Mesenchymal stem cell (in vitro differentiated cells and primary cell): ENCODE measurements at regions not wholly inside any gene's neighbourhood (a gene's known extent, or its start where the extent isn't known, plus 50 kb on each side); places are given as distances from the start of the nearest gene placed in this dataset.

ENCODE experiments used
- DNase-seq: peaks from one replicate; pipeline ENCODE4 v3.0.0-alpha.2; 2013
- H2AFZ ChIP-seq: one replicate; pipeline ENCODE4 v1.6.1; 2013; ENCODE audit warnings: low read depth, mild to moderate bottlenecking, control low read depth, inconsistent platforms, low read length, moderate library complexity
- H2AK5ac ChIP-seq: 2 replicates; pipeline ENCODE4 v1.6.1; 2013; ENCODE audit warnings: low read length, moderate library complexity, mild to moderate bottlenecking, inconsistent platforms; ENCODE audit not compliant: severe bottlenecking
- H2BK120ac ChIP-seq: one replicate; pipeline ENCODE4 v1.6.1; 2013; ENCODE audit warnings: low read depth, mild to moderate bottlenecking, inconsistent platforms, low read length, moderate library complexity
- H2BK12ac ChIP-seq, 2 experiments: one replicate each; pipeline ENCODE4 v1.6.1; 2013; ENCODE audit warnings: inconsistent platforms in 2 of 2, low read length in 2 of 2, mild to moderate bottlenecking in 2 of 2, moderate library complexity in 2 of 2, control low read depth in 1 of 2
- H2BK15ac ChIP-seq: one replicate; pipeline ENCODE4 v1.6.1; 2013; ENCODE audit warnings: mild to moderate bottlenecking, low read depth, inconsistent platforms; ENCODE audit not compliant: poor library complexity, severe bottlenecking
- H2BK5ac ChIP-seq: 2 replicates; pipeline ENCODE4 v1.6.1; 2013; ENCODE audit warnings: low read depth, mild to moderate bottlenecking, low read length, control low read depth, inconsistent platforms; ENCODE audit not compliant: poor library complexity, severe bottlenecking
- H3K14ac ChIP-seq, 2 experiments: one replicate each; pipeline ENCODE4 v1.6.1; 2013; ENCODE audit warnings: inconsistent platforms in 2 of 2, low read length in 2 of 2, control low read depth in 1 of 2, mild to moderate bottlenecking in 1 of 2, moderate library complexity in 1 of 2
- H3K18ac ChIP-seq, 2 experiments: one replicate each; pipeline ENCODE4 v1.6.1; 2013; ENCODE audit warnings: inconsistent platforms in 2 of 2, low read length in 2 of 2, control low read depth in 1 of 2, low read depth in 1 of 2, mild to moderate bottlenecking in 1 of 2
- H3K23ac ChIP-seq, 2 experiments: one replicate each; pipeline ENCODE4 v1.6.1; 2013; ENCODE audit warnings: inconsistent platforms in 2 of 2, low read length in 2 of 2, mild to moderate bottlenecking in 2 of 2, moderate library complexity in 2 of 2, control low read depth in 1 of 2
- H3K27ac ChIP-seq: 2 replicates; pipeline ENCODE4 v1.5.1; 2013; ENCODE audit warnings: mild to moderate bottlenecking, moderate library complexity, low read length, control low read depth, inconsistent platforms; ENCODE audit not compliant: poor library complexity, severe bottlenecking
- H3K27me3 ChIP-seq, 2 experiments: 2 replicates each; pipeline versions ENCODE4 v1.6.1 to v1.7.0; 2013; ENCODE audit warnings: low read length in 2 of 2, mild to moderate bottlenecking in 2 of 2, moderate library complexity in 2 of 2, control low read depth in 1 of 2, inconsistent platforms in 1 of 2; ENCODE audit not compliant: control insufficient read depth in 1 of 2, insufficient read depth in 1 of 2
- H3K36me3 ChIP-seq, 2 experiments: 2 replicates each; pipeline versions ENCODE4 v1.6.1 to v1.7.0; 2013; ENCODE audit warnings: low read length in 2 of 2, control low read depth in 1 of 2, inconsistent platforms in 1 of 2, low read depth in 1 of 2, mild to moderate bottlenecking in 1 of 2; ENCODE audit not compliant: insufficient read depth in 2 of 2, control insufficient read depth in 1 of 2
- H3K4ac ChIP-seq, 2 experiments: one replicate each; pipeline ENCODE4 v1.6.1; 2013; ENCODE audit warnings: inconsistent platforms in 2 of 2, low read length in 2 of 2, mild to moderate bottlenecking in 2 of 2, moderate library complexity in 2 of 2, control low read depth in 1 of 2, low read depth in 1 of 2
- H3K4me1 ChIP-seq: 2 replicates; pipeline ENCODE4 v1.6.1; 2013; ENCODE audit warnings: low read depth, low read length, control low read depth; ENCODE audit not compliant: control insufficient read depth, insufficient read depth
- H3K4me2 ChIP-seq: 2 replicates; pipeline ENCODE4 v1.6.1; 2013; ENCODE audit warnings: low read length, mild to moderate bottlenecking, inconsistent platforms; ENCODE audit not compliant: poor library complexity, severe bottlenecking
- H3K4me3 ChIP-seq, 2 experiments: 2 replicates each; pipeline versions ENCODE4 v1.5.1 to v1.7.0; 2013; ENCODE audit warnings: low read length in 2 of 2, mild to moderate bottlenecking in 2 of 2, control low read depth in 1 of 2, low read depth in 1 of 2; ENCODE audit not compliant: insufficient read depth in 1 of 2
- H3K79me1 ChIP-seq: replicated peaks from 2 replicates; pipeline ENCODE4 v1.6.1; 2013; ENCODE audit warnings: mild to moderate bottlenecking, control low read depth, low read length, inconsistent platforms; ENCODE audit not compliant: poor library complexity, severe bottlenecking
- H3K9ac ChIP-seq: 2 replicates; pipeline ENCODE4 v1.7.0; 2013; ENCODE audit warnings: mild to moderate bottlenecking, low read length, moderate library complexity
- H3K9me3 ChIP-seq: 2 replicates; pipeline ENCODE4 v1.7.0; 2013; ENCODE audit warnings: mild to moderate bottlenecking, low read length; ENCODE audit not compliant: control insufficient read depth
- H4K8ac ChIP-seq: one replicate; pipeline ENCODE4 v1.6.1; 2013; ENCODE audit warnings: inconsistent platforms, mild to moderate bottlenecking, low read length, moderate library complexity
- H4K91ac ChIP-seq: one replicate; pipeline ENCODE4 v1.6.1; 2013; ENCODE audit warnings: mild to moderate bottlenecking, low read length, inconsistent platforms
- WGBS: methylation state at CpG from one replicate; pipeline ENCODE4 v1.1.7; 2013; ENCODE audit warnings: mixed read lengths; 5-methylcytosine and 5-hydroxymethylcytosine counted together

DNA sequence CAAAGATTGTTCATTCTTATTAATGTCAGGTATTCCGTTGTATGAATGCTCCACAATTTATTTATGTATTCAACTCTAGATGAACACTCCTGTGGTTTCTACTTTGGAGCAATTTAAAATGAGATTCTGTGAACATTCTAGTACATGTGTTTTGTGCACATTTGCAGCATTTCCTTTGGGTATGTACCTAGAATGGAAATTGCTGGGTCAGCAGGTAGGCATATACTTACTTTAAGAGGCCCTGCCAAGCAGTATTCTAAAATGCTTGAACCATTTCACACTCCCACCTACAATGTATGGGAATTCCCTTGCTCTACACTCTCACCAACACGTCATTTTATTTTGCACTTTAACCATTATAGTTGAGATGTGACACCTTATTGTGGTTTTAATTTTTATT, 59.4 kb upstream of the MAGEB2 start:
- H2AFZ ChIP-seq, result no peak overlapping the region
- H4K8ac ChIP-seq, result no peak overlapping the region
- H3K4ac ChIP-seq, result no peak overlapping the region
- no peak for DNase-seq
- no peaks in the 10 kb centered on the region for H3K36me3 ChIP-seq
- no peak overlapping the region for H2BK5ac ChIP-seq
- no peak overlapping the region for H2BK120ac ChIP-seq
- H3K4me2 ChIP-seq, result no peak overlapping the region
- no peak overlapping the region for H2BK15ac ChIP-seq
- no peak overlapping the region for H3K14ac ChIP-seq
- H2BK12ac ChIP-seq, result no peak overlapping the region
- H3K79me1 ChIP-seq, result no peaks in the 10 kb centered on the region
- no peak overlapping the region for H4K91ac ChIP-seq
- H3K9ac ChIP-seq, result no peak overlapping the region
- no peak overlapping the region for H3K23ac ChIP-seq
- no CpG with 5 or more reads among the region's 2 CpGs for WGBS
- no peak overlapping the region for H3K4me3 ChIP-seq
- no peaks in the 10 kb centered on the region for H3K9me3 ChIP-seq
- no peak overlapping the region for H3K27ac ChIP-seq
- peaks cover 0 to 4% of the 10 kb centered on the region in 2 experiments for H3K27me3 ChIP-seq
- peaks cover 5% of the 10 kb centered on the region for H3K4me1 ChIP-seq
- H2AK5ac ChIP-seq, result no peak overlapping the region
- H3K18ac ChIP-seq, result no peak overlapping the region

DNA sequence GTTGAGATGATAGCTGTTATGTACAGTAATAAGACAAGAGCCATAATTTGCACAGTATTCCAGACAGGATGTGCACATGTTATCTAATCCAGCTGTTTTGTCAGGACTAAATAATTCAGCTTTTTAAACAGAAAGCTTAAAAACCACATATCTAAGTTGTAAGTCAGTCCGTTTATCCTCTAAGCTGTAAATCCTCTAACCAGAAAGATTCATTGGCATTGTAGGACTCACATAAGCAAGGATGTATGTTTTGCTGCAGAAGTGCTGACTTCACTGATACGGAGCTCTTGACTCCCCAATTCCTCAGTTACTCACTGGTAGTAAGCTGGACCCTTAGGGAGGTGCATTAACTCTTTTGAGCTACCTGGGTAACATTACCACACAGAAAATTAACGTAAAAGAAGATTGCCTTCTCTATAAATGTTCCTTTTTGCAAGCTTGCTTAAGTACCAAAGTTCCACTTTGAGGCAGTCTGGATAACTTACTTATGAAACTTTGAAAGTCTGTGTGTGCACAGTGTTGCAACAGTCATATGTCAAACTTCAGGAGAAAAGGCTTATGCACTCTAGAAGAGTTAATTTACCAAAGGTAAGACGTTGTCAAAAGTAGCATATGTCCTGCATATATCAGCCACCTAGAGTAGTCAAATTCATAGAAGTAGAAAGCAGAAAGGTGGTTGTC, 58.3 kb upstream of the MAGEB2 start:
- H2AK5ac ChIP-seq, result no peak overlapping the region
- no peaks in the 10 kb centered on the region for H3K36me3 ChIP-seq
- H2BK5ac ChIP-seq, result no peak overlapping the region
- no peaks in the 10 kb centered on the region for H3K9me3 ChIP-seq
- 0% methylated on average over 1 of the region's 4 CpGs for WGBS
- H2BK12ac ChIP-seq, result no peak overlapping the region
- no peak overlapping the region for H3K4ac ChIP-seq
- H3K27ac ChIP-seq, result no peak overlapping the region
- H4K8ac ChIP-seq, result no peak overlapping the region
- no peak overlapping the region for H3K9ac ChIP-seq
- H3K4me1 ChIP-seq, result peaks cover 5% of the 10 kb centered on the region
- H2BK15ac ChIP-seq, result no peak overlapping the region
- no peak overlapping the region for H3K18ac ChIP-seq
- no peak overlapping the region for H2BK120ac ChIP-seq
- no peaks in the 10 kb centered on the region for H3K79me1 ChIP-seq
- H3K14ac ChIP-seq, result no peak overlapping the region
- no peak overlapping the region for H3K4me2 ChIP-seq
- H2AFZ ChIP-seq, result no peak overlapping the region
- peak; percentile 45 for DNase-seq
- H4K91ac ChIP-seq, result no peak overlapping the region
- H3K4me3 ChIP-seq, result no peak overlapping the region
- no peak overlapping the region for H3K23ac ChIP-seq
- peaks cover 0 to 4% of the 10 kb centered on the region in 2 experiments for H3K27me3 ChIP-seq

DNA sequence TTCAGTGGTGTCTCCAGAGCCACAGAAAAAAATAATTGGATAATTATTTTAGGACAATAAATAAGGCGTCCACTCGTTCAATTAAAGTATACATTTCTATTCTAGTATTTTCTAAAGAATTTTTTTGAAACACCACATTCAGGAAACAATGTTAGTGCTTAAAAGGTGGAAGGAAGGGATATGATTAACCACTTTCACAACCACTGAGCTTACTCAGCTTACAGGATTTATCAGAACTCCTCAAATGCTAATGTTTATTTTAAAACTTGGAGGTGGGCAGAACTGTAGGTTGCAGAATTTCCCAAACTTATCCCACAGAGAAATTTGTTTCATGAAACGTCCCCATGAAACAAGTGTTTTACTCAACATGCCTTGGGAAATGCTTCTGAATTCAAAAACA, 54.3 kb upstream of the MAGEB2 start:
- Histone ChIP-seq H3K79me1 (no peaks in the 10 kb centered on the region), H3K14ac (no peak overlapping the region), H2AK5ac (no peak overlapping the region), H2BK15ac (no peak overlapping the region), H3K23ac (no peak overlapping the region), H3K4me3 (no peak overlapping the region), H3K27me3 (peaks cover 0 to 4% of the 10 kb centered on the region in 2 experiments), H3K36me3 (no peaks in the 10 kb centered on the region), H2AFZ (no peak overlapping the region), H3K4me1 (no peaks in the 10 kb centered on the region), H2BK120ac (no peak overlapping the region), H2BK5ac (no peak overlapping the region), H4K91ac (no peak overlapping the region), H3K18ac (no peak overlapping the region), H4K8ac (no peak overlapping the region), H3K9ac (no peak overlapping the region), H3K27ac (no peak overlapping the region), H3K4me2 (no peak overlapping the region), H3K4ac (no peak overlapping the region), H2BK12ac (no peak overlapping the region), H3K9me3 (no peaks in the 10 kb centered on the region)
- DNase-seq, result no peak
- no CpG with 5 or more reads among the region's 3 CpGs for WGBS
